Keratinocyte (primary cell): ENCODE measurements at regions not wholly inside any gene's neighbourhood (a gene's known extent, or its start where the extent isn't known, plus 50 kb on each side); places are given as distances from the start of the nearest gene placed in this dataset.

Experiments
- EZH2 ChIP-seq: IDR thresholded peaks from one replicate; pipeline ENCODE4 v1.6.1; 2012; ENCODE audit warnings: inconsistent platforms, mild to moderate bottlenecking, low read length, moderate library complexity
- TF ChIP-seq, protein P1 (sequence below), 3 experiments: IDR thresholded peaks in 1 of 3; conservative IDR thresholded peaks in 1 of 3; optimal IDR thresholded peaks in 1 of 3; 2 replicates in 2 of 3; 3 replicates in 1 of 3; pipeline versions ENCODE3 to v1.5.1; 2011; ENCODE audit warnings: low read length in 3 of 3, mild to moderate bottlenecking in 3 of 3, moderate library complexity in 2 of 3, control low read depth in 1 of 3, inconsistent platforms in 1 of 3; ENCODE audit not compliant: insufficient read depth in 2 of 3; ENCODE audit errors: extremely low read depth in 1 of 3

- TF ChIP-seq, protein P1, sequence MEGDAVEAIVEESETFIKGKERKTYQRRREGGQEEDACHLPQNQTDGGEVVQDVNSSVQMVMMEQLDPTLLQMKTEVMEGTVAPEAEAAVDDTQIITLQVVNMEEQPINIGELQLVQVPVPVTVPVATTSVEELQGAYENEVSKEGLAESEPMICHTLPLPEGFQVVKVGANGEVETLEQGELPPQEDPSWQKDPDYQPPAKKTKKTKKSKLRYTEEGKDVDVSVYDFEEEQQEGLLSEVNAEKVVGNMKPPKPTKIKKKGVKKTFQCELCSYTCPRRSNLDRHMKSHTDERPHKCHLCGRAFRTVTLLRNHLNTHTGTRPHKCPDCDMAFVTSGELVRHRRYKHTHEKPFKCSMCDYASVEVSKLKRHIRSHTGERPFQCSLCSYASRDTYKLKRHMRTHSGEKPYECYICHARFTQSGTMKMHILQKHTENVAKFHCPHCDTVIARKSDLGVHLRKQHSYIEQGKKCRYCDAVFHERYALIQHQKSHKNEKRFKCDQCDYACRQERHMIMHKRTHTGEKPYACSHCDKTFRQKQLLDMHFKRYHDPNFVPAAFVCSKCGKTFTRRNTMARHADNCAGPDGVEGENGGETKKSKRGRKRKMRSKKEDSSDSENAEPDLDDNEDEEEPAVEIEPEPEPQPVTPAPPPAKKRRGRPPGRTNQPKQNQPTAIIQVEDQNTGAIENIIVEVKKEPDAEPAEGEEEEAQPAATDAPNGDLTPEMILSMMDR (optimal IDR thresholded peaks at IDR 0.05 in 1 of 3, IDR thresholded peaks at IDR 0.05 in 1 of 3, conservative IDR thresholded peaks at IDR 0.05 in 1 of 3; ENCODE audit: extremely low read depth in 1 of 3, insufficient read depth in 2 of 3, low read length in 3 of 3), result no peak
- no peak for TF ChIP-seq EZH2
Measured at GRCh38 chr12:115035535-115036107, 351.6 kb upstream of the TBX3 start.
